Keratinocyte (primary cell): ENCODE measurements at regions not wholly inside any gene's neighbourhood (a gene's known extent, or its start where the extent isn't known, plus 50 kb on each side); places are given as distances from the start of the nearest gene placed in this dataset.

ENCODE experiments used
- DNase-seq: peaks from one replicate; pipeline ENCODE4 v3.0.0-alpha.2; 2011; ENCODE audit warnings: low read depth, missing footprints, low spot score
- FAIRE-seq: peaks from 2 replicates; lab custom pipeline; 2011; peaks lifted over from hg19 to GRCh38; lab: Jason Lieb, UNC
- H2AFZ ChIP-seq: 2 replicates; pipeline ENCODE4 v1.6.0; 2012; ENCODE audit warnings: low read length, control low read depth, inconsistent platforms; ENCODE audit not compliant: control insufficient read depth
- H3K27ac ChIP-seq: 2 replicates; pipeline ENCODE4 v1.5.1; 2011; ENCODE audit warnings: low read length; ENCODE audit not compliant: control insufficient read depth, insufficient read depth
- H3K27me3 ChIP-seq: 3 replicates; pipeline ENCODE4 v1.6.0; 2011; ENCODE audit warnings: low read length; ENCODE audit not compliant: control insufficient read depth, insufficient read depth; ENCODE audit errors: extremely low read depth
- H3K36me3 ChIP-seq, 2 experiments: 2 replicates in 1 of 2; 3 replicates in 1 of 2; pipeline ENCODE4 v1.5.1; 2011; ENCODE audit warnings: low read length in 2 of 2, mild to moderate bottlenecking in 1 of 2; ENCODE audit not compliant: control insufficient read depth in 2 of 2, insufficient read depth in 2 of 2; ENCODE audit errors: extremely low read depth in 1 of 2
- H3K4me1 ChIP-seq: 3 replicates; pipeline ENCODE4 v1.5.1; 2011; ENCODE audit warnings: low read length; ENCODE audit not compliant: control insufficient read depth, insufficient read depth; ENCODE audit errors: extremely low read depth
- H3K4me2 ChIP-seq: 3 replicates; pipeline ENCODE4 v1.6.0; 2011; ENCODE audit warnings: low read depth, low read length; ENCODE audit not compliant: control insufficient read depth, insufficient read depth; ENCODE audit errors: extremely low read depth
- H3K4me3 ChIP-seq, 3 experiments: fragments of 200-600 bp in 1 of 3; sonication (generic) in 1 of 3; 2 replicates in 2 of 3; 3 replicates in 1 of 3; pipeline ENCODE4 v1.5.1; 2011 to 2016; ENCODE audit warnings: low read length in 3 of 3, mild to moderate bottlenecking in 3 of 3, control low read depth in 2 of 3, inconsistent platforms in 1 of 3, low read depth in 1 of 3, mixed read lengths in 1 of 3, mixed run types in 1 of 3, moderate library complexity in 1 of 3; ENCODE audit not compliant: control insufficient read depth in 2 of 3, insufficient read depth in 2 of 3; ENCODE audit errors: extremely low read depth in 1 of 3
- H3K79me2 ChIP-seq: 2 replicates; pipeline ENCODE4 v1.6.0; 2012; ENCODE audit warnings: low read length; ENCODE audit not compliant: control insufficient read depth, insufficient read depth
- H3K9ac ChIP-seq: 3 replicates; pipeline ENCODE4 v1.6.0; 2011; ENCODE audit warnings: low read length; ENCODE audit not compliant: control insufficient read depth, insufficient read depth; ENCODE audit errors: extremely low read depth
- H3K9me1 ChIP-seq: 3 replicates; pipeline ENCODE4 v1.6.0; 2011; ENCODE audit warnings: low read length; ENCODE audit not compliant: control insufficient read depth, insufficient read depth; ENCODE audit errors: extremely low read depth
- H3K9me3 ChIP-seq: 2 replicates; pipeline ENCODE4 v1.5.1; 2012; ENCODE audit warnings: low read depth, low read length; ENCODE audit not compliant: control insufficient read depth
- H4K20me1 ChIP-seq: 3 replicates; pipeline ENCODE4 v1.6.0; 2011; ENCODE audit warnings: low read length; ENCODE audit not compliant: control insufficient read depth, insufficient read depth; ENCODE audit errors: extremely low read depth
- CTCF ChIP-seq, 3 experiments: IDR thresholded peaks in 1 of 3; conservative IDR thresholded peaks in 1 of 3; optimal IDR thresholded peaks in 1 of 3; 2 replicates in 2 of 3; 3 replicates in 1 of 3; pipeline versions ENCODE3 to v1.5.1; 2011; ENCODE audit warnings: low read length in 3 of 3, mild to moderate bottlenecking in 3 of 3, moderate library complexity in 2 of 3, control low read depth in 1 of 3, inconsistent platforms in 1 of 3; ENCODE audit not compliant: insufficient read depth in 2 of 3; ENCODE audit errors: extremely low read depth in 1 of 3
- EZH2 ChIP-seq: IDR thresholded peaks from one replicate; pipeline ENCODE4 v1.6.1; 2012; ENCODE audit warnings: inconsistent platforms, mild to moderate bottlenecking, low read length, moderate library complexity
- dilution Hi-C: fragments of 300-500 bp; cut with MboI; formaldehyde crosslinking; loops from one replicate; pipeline ENCODE4 v1.7.0; 2020; ENCODE audit warnings: low sequenced_read_pairs; ENCODE audit not compliant: extremely low pct_ligation_motif_present

DNA sequence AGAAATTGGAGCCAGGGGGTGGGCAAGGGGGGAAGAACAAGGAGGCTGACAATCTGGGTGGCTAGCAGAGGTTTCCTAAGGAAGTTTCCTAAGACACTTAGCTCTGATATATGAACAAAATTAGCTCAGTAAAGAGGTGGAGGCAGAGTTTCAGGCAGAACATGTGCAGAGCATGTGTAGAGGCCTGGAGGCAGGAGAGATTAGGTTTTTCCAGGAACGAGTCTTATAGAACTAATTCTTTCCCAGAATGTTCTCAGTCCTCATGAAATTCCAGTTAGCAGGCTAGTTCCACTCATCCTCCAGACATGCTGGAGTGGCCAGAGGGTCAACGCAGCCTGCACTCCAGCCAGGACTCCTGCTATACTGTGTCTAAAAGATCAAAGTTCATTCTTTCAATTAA lies 184.7 kb downstream of the LACC1 start:
- dilution Hi-C loops, result no loop called here
- Histone ChIP-seq H3K27me3 (no peaks in the 10 kb centered on the region), H3K4me3 (no peak overlapping the region), H3K9ac (no peak overlapping the region), H3K9me3 (no peaks in the 10 kb centered on the region), H3K4me1 (peaks cover 9% of the 10 kb centered on the region), H3K79me2 (no peaks in the 10 kb centered on the region), H3K36me3 (no peaks in the 10 kb centered on the region), H3K27ac (no peak overlapping the region), H3K4me2 (no peak overlapping the region), H4K20me1 (no peaks in the 10 kb centered on the region), H3K9me1 (no peaks in the 10 kb centered on the region), H2AFZ (no peak overlapping the region)
- DNase-seq (no peak), FAIRE-seq (no peak)
- TF ChIP-seq EZH2 (no peak), CTCF (optimal IDR thresholded peaks at IDR 0.05 in 1 of 3, IDR thresholded peaks at IDR 0.05 in 1 of 3, conservative IDR thresholded peaks at IDR 0.05 in 1 of 3; ENCODE audit: extremely low read depth in 1 of 3, insufficient read depth in 2 of 3, low read length in 3 of 3) (no peak)

GRCh38 chr13:44068169-44068568 lies 188.5 kb downstream of the LACC1 start:
- Histone ChIP-seq H3K9ac (no peak overlapping the region), H3K27me3 (no peaks in the 10 kb centered on the region), H3K9me3 (no peaks in the 10 kb centered on the region), H3K36me3 (no peaks in the 10 kb centered on the region), H3K9me1 (no peaks in the 10 kb centered on the region), H3K4me3 (no peak overlapping the region), H2AFZ (peak overlapping the region; percentile 70), H3K4me1 (peaks cover 9% of the 10 kb centered on the region), H4K20me1 (no peaks in the 10 kb centered on the region), H3K4me2 (peak overlapping the region; percentile 32), H3K27ac (peak overlapping the region; percentile 22), H3K79me2 (no peaks in the 10 kb centered on the region)
- no peak for DNase-seq
- dilution Hi-C loops, result no loop called here
- no peak for FAIRE-seq
- TF ChIP-seq CTCF (optimal IDR thresholded peaks at IDR 0.05 in 1 of 3, IDR thresholded peaks at IDR 0.05 in 1 of 3, conservative IDR thresholded peaks at IDR 0.05 in 1 of 3; ENCODE audit: extremely low read depth in 1 of 3, insufficient read depth in 2 of 3, low read length in 3 of 3), result no peak
